ENCODE measurements at regions not wholly inside any gene's neighbourhood (a gene's known extent, or its start where the extent isn't known, plus 50 kb on each side); places are given as distances from the start of the nearest gene placed in this dataset.
A peak's percentile ranks its signal among the peaks of the same experiment; 100 is the strongest.
"Not testable (repeated sequence)": the region's sequence is repeated elsewhere in the genome, so short reads cannot be mapped to it uniquely, and the experiment has no call there.

DNA sequence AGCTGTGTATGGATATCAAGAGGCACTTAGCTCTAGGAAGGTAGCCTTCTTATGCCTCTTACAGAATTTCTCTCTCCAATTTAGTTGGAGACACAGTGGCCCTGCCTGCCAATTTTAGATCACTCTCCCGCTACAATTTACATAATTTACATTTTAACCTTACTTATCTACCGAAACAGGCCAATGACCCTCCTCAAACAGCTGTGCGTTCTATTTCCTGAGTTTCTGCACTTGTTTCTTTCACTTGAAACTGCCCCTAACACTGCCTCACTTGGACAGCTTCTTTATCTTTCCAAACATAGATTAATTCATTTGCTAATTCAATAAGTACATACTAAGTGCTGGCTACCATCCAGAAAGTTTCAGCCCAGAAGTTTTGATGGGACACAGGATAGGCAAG, 52.9 kb upstream of the HDDC2 start:
- no peak for DNase-seq

DNA sequence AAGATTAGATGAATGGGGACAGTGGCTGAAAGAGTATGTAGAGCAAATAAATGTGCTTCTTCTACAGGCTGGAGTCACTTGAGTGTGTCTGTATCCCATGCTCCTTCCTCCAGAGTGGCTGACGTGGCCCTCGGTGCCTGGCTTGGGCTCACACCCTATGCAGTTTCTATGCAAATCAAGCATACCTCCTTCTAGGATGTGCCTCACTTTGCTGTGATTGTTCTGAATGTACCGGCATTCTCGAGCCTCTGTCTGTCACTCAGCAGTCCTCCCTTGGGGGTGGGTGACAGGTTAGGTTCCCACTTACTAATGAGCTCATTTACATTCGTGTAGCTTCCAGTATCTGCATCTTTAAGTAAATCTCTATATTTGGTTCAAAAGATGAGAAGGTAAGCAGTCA, 55.1 kb upstream of the HDDC2 start:
- DNase-seq, result no peak

DNA sequence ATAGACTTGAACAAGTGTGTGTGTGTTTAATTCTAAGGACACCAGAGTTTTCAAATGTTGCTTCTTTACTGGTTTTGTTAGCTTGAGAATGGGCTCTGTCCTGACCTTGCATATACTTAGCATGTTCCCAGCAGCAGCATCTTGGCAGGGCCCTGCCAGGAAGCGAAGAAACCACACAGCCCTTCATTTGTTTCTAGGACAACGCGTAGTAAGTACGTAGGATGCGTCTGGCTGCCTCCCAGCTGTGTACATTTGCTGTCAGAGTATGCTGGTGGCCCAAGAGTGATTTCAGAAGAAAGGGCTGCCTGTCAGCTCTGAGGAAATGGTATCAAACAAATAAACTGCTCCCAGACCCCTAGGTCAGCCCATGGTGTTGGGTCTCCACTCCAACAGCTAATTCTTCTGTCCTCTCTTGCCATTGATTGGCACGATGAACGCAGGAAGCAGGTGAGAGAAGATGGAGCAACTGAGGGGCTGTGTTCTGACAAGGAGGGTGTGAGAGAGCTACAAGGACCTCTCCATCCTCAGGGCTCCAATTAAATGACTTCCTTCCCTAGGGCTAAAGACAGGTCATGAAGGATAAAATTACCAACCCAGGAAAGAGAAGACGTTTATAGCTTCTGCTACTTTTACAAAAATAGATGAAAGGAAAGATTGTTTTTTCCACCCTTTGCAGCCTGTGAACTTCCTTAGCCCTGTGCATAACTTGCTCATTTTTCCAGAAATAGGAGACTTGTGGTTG, 55.9 kb upstream of the HDDC2 start:
- DNase-seq, result peak; percentile 0

- no peak for DNase-seq
These were observed 57.1 kb upstream of the HDDC2 start for GRCh38 chr6:125358898-125359297.

DNA sequence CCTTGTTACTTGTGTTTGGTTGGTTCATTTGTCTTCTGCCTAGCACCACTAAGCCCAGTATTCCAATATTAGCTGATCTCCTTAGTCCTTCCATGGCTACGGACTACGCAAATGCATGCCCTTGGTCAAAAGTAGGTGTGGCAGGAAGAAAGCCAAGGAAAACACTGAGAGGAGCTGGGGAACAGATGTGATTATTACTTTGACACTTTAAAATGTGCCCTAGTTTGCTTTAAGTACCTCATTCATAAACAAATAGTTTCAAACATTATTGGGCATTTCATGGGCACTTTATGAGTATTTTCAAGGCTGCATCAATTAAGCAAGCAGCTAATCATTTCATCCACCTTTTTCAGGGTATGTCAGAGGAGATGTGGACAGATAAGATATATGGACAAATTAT, 60.1 kb upstream of the HDDC2 start:
- no peak for DNase-seq

- DNase-seq, result peak; percentile 69
These were observed 61.5 kb upstream of the HDDC2 start for GRCh38 chr6:125363039-125363823.

GRCh38 chr6:125363824-125364165, 62.0 kb upstream of the HDDC2 start:
- DNase-seq, result no peak

- no peak for DNase-seq
These were observed 63.5 kb upstream of the HDDC2 start for GRCh38 chr6:125365230-125365629.

- no peak for DNase-seq
These were observed 65.4 kb upstream of the HDDC2 start for GRCh38 chr6:125367036-125367782.

DNA sequence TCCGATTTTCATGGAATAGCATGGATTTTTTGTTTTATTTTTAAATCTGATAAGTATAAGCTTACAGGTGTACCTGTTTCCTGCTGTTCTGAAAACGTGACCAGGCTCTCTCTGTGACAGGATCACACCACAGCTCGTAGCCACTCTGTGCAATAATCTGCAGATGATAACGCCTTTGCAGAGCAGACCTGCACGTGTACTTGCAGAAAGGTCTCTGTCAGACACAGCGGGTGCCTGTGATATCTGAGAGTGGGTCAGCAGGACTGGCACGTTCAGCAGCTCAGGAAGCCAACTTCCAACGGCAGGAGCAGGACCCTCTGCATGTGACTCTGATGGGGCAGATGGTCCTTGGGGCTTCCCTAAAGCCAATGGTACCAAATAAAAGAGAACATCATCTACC, 68.6 kb upstream of the HDDC2 start:
- DNase-seq, result no peak

DNA sequence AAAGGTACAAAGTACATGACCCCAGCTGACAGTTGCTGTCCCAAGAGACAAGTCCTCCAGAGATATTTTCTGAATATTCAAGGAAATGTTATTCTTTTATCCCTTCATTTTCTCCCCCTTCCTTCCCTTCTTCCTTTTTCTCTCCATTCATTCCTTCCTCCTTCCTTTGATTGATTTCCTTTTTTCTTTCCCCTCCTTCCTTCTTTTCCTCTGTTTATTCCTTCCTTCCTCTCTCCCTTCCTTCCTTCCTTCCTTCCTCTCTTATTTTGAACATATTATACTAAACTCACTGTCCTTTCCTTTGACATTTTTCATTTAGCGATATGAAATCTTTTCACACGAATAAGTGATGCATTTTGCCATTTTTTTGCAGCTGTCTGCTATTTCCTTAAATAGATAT, 73.2 kb upstream of the HDDC2 start:
- no peak for DNase-seq

DNA sequence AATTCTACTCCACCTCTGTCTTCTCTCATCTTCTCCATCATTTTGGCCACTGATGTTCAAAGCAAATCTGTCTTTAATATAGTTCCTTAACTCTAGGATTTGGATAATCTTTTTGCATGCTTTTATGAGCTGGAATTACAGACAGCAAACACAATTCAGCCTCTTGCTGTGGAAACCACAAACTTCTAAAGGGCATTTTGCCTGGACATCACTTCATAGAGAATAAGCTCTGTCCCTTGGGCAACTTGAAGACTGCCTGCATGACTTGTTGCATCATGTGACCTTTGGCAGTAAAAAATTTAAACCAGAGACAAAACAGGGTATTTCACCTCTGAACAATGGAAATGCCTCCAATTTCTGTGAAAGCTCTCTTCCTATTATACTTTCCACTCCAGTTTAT, 74.1 kb upstream of the HDDC2 start:
- no peak for DNase-seq

DNA sequence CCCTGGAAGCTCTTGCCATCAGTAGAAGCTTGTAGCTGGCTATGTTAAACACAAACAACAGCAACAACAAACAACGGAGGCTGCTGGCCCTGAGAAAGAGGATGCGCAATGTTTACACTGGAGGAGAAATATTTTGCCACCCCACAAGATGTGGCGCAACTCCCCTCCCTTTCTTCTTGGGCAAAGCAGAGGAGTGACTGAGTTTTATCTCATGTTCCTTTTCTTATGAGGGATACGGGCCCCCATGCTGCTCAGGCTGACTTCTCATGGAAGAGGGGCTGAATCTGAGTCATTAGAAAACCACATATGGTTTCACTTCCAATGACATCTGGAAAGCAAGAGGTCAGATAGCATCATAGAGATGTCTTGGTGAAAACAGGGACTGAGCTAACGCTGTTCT, 75.9 kb upstream of the HDDC2 start:
- DNase-seq, result no peak

DNA sequence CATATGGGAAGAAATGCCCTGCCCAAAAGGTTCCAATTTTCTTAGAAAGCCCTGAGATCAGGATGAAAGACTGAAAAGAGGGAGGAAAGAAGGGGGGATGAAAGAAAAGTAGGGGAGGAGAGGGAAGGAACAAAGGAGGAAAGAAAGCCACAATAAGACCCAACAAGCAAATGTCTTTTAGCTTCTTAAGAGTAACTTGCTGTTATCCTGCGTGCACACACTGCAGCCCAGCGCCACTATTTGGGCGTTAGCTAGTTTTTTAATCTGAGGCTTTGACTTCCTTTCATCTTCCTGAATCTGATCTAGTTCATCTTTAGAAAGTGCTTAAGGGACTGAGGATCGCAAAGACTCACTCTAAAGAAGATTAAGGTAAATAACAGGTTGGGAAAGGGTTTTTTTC, 77.4 kb upstream of the HDDC2 start:
- no peak for DNase-seq

GRCh38 chr6:125380474-125380873, 78.7 kb upstream of the HDDC2 start:
- DNase-seq, result no peak

DNA sequence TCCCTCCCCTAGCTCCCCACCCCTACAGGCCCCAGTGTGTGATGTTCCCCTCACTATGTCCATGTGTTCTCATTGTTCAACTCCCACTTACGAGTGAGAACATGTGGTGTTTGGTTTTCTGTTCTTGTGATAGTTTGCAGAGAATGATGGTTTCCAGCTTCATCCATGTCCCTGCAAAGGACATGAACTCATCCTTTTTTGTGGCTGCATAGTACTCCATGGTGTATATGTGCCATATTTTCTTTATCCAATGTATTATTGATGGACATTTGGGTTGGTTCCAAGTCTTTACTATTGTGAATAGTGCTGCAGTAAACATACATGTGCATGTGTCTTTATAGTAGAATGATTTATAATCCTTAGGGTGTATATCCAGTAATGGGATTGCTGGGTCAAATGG, 84.6 kb upstream of the HDDC2 start:
- DNase-seq, result not testable (repeated sequence)

DNA sequence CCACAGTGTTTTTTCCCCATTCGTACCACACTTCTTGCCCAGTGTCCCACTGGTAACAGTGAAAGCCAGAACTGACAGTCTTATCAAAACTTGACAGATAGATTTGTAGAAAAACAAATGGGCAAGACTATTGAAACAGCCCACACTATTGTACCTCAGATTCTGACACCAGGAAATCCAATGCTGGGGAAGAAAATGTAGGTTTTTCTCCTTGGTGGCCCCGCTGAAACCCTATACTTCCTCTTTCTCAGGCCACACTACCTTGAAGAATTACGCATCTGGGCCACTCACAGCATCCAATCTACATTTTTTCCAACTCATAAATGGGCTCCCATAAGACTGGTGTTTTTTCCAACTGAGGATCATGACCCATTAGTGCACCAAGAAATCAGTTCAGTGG, 90.9 kb upstream of the HDDC2 start:
- DNase-seq, result no peak

GRCh38 chr6:125393449-125393858, 91.7 kb upstream of the HDDC2 start:
- no peak for DNase-seq

DNA sequence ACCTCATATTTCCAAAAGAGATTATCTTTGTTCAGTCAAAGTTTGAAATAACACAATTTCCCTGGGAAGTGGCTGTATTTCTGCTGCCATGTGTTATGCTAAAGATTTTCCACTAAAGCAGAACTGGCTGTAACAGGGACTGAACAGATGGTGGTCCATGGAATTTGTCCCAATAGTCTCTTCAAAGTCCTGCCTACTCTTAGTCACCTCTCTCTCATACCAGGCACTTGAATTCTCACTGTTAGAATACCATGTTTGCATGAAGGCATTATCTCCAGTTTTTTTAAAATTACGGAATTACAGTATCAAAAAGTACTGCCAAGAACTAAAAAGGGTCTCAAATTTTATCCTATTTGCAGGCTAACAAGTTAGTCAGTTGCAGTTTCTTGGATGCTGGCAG, 105.0 kb upstream of the HDDC2 start:
- DNase-seq, result no peak

- no peak for DNase-seq
These were observed 112.7 kb upstream of the HDDC2 start for GRCh38 chr6:125414507-125414906.

GRCh38 chr6:125415913-125416312, 114.1 kb upstream of the HDDC2 start:
- DNase-seq, result no peak

DNA sequence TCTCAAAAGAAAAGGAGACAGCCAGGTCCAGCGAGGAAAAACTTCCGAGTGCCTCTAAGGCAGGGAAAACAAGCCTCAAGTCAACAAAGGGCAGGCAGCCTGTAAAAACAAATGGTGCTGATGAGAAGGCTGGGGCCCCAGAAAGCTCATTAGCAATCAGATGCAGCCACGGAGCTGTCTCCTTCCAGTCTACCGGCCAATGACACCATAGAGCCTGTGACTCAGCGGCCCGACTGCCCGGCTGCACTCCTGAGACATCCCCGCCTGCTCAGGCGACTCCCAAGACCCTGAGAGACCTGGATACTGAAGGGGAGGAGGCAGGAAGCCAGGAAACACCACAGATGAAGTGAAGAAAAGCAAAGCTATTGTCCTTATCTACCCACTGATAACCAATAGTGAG, 120.1 kb upstream of the HDDC2 start:
- no peak for DNase-seq

DNA sequence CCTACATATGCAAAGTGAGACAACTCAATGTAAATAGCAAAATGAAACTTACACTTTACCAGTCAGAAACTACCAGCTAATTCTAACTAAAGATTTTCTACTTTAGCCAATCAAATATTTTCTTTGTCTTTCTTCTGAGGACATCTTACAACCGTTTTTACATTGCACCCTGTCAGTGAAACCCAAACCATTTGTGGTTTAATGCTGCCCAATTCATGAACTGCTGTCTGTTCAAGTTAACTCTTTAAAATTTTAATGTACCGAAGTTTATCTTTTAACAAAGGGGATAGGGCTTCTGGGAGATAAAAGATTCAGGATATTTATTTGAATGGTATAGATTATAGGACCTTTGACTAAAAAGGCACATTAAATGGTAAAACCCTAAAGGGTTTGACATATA, 121.3 kb upstream of the HDDC2 start:
- no peak for DNase-seq

- no peak for DNase-seq
These were observed 130.2 kb upstream of the HDDC2 start for GRCh38 chr6:125431971-125432370.

Data from NCI-H1092 treated with DMSO at 0.1 percent for 48 hours (cell line).